Activated CD8-positive, alpha-beta memory T cell treated with anti-CD3 and anti-CD28 coated beads for 48 hours (primary cell): ENCODE measurements at regions not wholly inside any gene's neighbourhood (a gene's known extent, or its start where the extent isn't known, plus 50 kb on each side); places are given as distances from the start of the nearest gene placed in this dataset.

Source experiments
- DNase-seq, 3 experiments: peaks; one replicate each; pipeline ENCODE4 v3.0.0-alpha.2; 2020; ENCODE audit warnings: low read depth in 2 of 3, low spot score in 2 of 3

DNA sequence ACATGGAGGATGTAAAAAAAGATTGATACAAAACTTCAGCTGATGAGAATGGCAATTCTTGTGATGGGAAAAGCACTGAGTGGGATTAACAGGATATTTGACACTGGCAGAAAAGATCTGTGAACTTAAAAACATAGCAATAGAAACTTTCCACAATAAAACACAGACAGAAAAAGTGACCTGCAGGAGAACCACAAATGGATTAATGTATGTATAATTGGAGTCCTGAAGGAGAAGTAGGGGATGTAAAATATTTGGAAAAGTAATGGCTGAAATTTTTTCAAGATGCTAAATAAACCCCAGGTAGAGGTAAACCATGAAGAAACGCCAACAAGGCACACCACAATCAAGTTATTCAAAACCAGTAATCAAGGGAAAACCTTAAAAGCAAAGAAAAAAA lies 130.8 kb upstream of the C14orf180 start:
- DNase-seq = no peak

- DNase-seq = no peak
These were observed 128.7 kb upstream of the C14orf180 start for GRCh38 chr14:104450811-104451401.

DNA sequence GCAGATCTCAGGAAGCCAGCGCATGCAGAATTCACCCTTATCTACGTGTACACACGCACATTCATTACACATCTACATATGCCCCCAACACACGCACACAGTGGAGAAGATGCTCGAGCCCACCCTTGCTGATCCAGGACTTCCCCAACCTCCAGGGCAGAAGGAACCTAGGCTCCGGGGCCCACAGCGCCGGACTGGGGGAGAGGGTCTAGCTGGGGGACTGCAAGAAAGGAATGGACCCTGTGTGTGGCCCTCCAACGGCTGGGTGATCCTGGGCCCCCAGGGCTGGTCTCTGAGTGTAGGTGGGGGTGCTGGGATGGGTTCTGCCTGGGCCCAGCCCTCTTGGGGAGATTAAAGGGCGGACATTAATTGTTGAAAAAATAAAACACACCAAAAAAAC lies 128.1 kb upstream of the C14orf180 start:
- no peak for DNase-seq

- DNase-seq = no peak
These were observed 120.7 kb upstream of the C14orf180 start for GRCh38 chr14:104458845-104459244.

- DNase-seq = no peak
These were observed 118.5 kb upstream of the C14orf180 start for GRCh38 chr14:104460791-104461651.

DNA sequence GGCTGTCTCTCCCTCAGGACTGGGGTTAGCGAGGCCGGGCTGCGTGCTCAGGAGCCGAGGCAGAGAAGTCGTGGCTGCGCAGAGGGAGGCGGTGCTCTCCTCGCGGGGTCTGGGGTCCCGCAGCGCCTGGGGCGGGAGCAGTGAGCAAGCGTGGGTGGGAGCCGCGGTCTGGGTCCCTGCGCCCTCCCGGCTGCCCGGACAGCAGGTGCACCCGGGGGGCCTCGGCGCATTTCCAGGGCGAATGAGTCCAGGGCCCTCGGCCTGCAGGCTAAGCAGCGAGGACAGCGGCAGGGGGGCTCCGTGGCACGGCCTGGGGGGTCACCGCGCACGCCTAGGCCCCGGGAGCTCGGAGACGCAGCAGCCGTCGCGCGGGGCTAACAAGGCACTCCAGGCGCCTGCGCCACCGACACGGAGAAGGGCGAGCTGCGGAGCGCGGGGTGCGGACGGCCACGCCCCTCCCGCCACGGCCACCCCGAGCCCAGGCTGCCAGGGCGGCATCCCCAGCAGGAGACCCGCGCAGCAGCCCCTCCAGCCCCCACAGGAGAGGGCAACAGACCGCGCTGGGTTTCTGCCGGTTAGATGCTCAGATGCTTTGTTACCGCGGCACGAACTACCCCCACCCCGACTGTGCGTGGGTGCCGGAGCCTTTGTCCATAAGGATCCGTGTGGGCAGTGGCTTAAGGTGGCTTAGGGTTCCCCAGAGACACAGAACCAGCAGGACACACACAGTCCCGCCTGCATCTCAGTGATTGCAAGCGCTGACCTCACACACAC lies 117.7 kb upstream of the C14orf180 start:
- DNase-seq = no peak

GRCh38 chr14:104462651-104463630 lies 116.6 kb upstream of the C14orf180 start:
- DNase-seq = no peak

- DNase-seq = no peak
These were observed 114.7 kb upstream of the C14orf180 start for GRCh38 chr14:104464907-104465306.

GRCh38 chr14:104465482-104466390 lies 113.8 kb upstream of the C14orf180 start:
- DNase-seq = no peak

GRCh38 chr14:104467236-104467635 lies 112.3 kb upstream of the C14orf180 start:
- DNase-seq = no peak

DNA sequence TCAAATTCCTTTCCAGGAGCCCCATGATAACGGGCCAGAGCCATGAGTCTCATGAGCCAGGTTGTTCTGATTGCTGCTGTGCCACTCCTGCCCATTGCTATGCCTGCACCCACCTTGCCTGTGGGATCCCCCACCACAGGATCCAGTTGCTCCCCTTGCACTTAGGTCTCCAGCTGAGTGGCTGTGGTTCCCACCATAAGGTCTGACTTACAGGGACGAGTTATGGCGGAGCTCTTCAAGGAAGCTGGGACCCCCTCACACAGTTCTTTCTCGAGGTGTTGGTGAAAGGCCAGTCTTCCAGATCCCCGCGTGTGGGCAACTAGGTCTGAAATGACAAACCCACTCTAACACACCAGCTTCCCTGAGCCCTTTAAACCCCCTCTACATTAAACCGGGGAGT lies 111.9 kb upstream of the C14orf180 start:
- no peak for DNase-seq

DNA sequence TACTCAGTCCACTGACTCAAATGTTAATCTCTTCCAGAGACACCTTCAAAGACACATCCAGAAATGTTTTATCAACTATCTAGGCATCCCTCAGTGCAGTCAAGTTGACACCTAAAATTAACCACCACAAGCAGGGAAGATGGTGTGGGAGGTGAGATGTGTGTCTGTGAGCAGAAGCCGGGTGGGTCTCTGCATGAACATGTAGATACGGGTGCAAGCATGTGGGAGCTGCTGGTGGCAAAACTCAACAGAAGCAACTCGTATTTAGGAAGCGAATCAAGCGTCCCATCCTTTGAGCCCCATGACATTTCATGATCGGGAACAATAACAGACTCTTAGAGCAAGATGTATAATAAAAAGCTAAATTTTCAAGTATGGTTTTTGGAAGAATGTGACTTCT lies 110.0 kb upstream of the C14orf180 start:
- DNase-seq = no peak

- DNase-seq = no peak
These were observed 109.0 kb upstream of the C14orf180 start for GRCh38 chr14:104470588-104470987.

- DNase-seq = no peak
These were observed 108.5 kb upstream of the C14orf180 start for GRCh38 chr14:104471114-104471513.

DNA sequence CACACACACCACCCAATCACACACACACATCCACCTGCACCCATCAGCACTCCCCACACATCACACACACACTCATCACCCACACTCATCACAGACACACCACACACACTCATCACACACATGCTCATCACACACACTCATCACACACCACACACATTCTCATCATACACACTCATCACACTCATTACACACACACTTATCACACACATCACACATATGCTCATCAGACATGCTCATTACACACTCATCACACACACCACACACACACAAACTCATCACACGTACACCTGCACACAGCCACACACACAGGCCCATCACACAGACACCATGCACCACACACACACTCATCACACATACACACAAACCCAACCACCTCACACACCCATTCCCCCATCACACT lies 107.5 kb upstream of the C14orf180 start:
- no peak for DNase-seq

DNA sequence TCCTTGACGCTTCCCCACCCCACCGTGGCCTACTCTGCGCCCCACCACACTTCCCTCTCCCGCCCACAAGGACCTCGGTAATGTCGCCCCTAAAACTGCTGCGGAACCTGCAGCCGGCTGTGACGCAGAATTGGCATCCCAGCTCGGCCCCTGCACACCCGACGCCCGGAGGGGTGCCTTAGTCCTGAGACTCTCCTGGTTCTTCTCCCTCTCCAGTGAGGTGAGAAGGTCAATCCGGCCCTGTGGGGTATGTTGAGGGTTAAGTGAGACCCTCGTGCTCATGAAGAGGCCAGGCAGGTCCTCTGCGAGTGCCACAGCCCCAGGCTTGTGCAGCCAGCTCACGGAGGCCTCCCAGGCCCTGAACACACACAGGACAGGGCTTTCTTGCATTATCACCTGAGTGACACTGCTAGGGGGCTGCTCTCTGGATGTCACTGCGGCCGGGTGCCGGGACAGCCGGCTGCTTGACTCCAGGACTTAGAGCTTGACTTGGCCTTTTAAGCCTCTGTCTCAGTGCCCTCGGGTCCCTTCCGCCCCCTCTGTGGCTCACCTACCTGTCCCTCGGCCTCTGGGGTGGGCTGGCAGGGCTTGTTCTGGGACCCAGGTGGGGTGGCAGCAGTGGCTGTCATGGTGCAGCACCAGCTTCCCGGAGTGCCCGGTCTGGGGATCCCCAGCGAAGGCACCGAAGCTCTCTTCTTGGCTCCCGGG lies 106.9 kb upstream of the C14orf180 start:
- DNase-seq = no peak

- no peak for DNase-seq
These were observed 106.4 kb upstream of the C14orf180 start for GRCh38 chr14:104473244-104473565.

- no peak for DNase-seq
These were observed 105.7 kb upstream of the C14orf180 start for GRCh38 chr14:104473649-104474494.
